GM21723 (cell line): ENCODE measurements at regions not wholly inside any gene's neighbourhood (a gene's known extent, or its start where the extent isn't known, plus 50 kb on each side); places are given as distances from the start of the nearest gene placed in this dataset.
"Not testable (repeated sequence)": the region's sequence is repeated elsewhere in the genome, so short reads cannot be mapped to it uniquely, and the experiment has no call there.

Source experiments
- ATAC-seq: cut with Tn5 transposase; IDR thresholded peaks from one replicate; pipeline ENCODE4 v1.9.1; 2021; ENCODE audit warnings: mild to moderate bottlenecking, moderate library complexity; ENCODE audit not compliant: unreplicated experiment

GRCh38 chr9:90070931-90071660 is 466.3 kb downstream of the GADD45G start:
- ATAC-seq, result no peak

GRCh38 chr9:90073186-90073945 is 468.6 kb downstream of the GADD45G start:
- no peak for ATAC-seq

- no peak for ATAC-seq
These were observed 469.6 kb downstream of the GADD45G start for GRCh38 chr9:90074316-90074962.

GRCh38 chr9:90077598-90077997 is 472.8 kb downstream of the GADD45G start:
- ATAC-seq, result not testable (repeated sequence)

- no peak for ATAC-seq
These were observed 474.2 kb downstream of the GADD45G start for GRCh38 chr9:90078988-90079421.

GRCh38 chr9:90085633-90086032 is 480.8 kb downstream of the GADD45G start:
- ATAC-seq, result no peak

- ATAC-seq, result no peak
These were observed 481.3 kb downstream of the GADD45G start for GRCh38 chr9:90086101-90086511.

GRCh38 chr9:90088434-90088833 is 483.6 kb downstream of the GADD45G start:
- no peak for ATAC-seq

- ATAC-seq, result no peak
These were observed 484.0 kb downstream of the GADD45G start for GRCh38 chr9:90088856-90089255.

GRCh38 chr9:90090997-90091396 is 486.2 kb downstream of the GADD45G start:
- ATAC-seq, result no peak

GRCh38 chr9:90092508-90092907 is 487.7 kb downstream of the GADD45G start:
- ATAC-seq, result no peak

- ATAC-seq, result no peak
These were observed 490.9 kb downstream of the GADD45G start for GRCh38 chr9:90095682-90096081.

GRCh38 chr9:90097237-90097636 is 492.4 kb downstream of the GADD45G start:
- no peak for ATAC-seq

GRCh38 chr9:90098408-90098807 is 493.6 kb downstream of the GADD45G start:
- ATAC-seq, result no peak

GRCh38 chr9:90099262-90099963 is 494.6 kb downstream of the GADD45G start:
- ATAC-seq, result no peak

- ATAC-seq, result no peak
These were observed 495.2 kb downstream of the GADD45G start for GRCh38 chr9:90100014-90100413.

GRCh38 chr9:90102292-90102901 is 497.6 kb downstream of the GADD45G start:
- ATAC-seq, result peak; percentile 96

GRCh38 chr9:90103771-90104170 is 499.0 kb downstream of the GADD45G start:
- ATAC-seq, result no peak

- no peak for ATAC-seq
These were observed 501.0 kb downstream of the GADD45G start for GRCh38 chr9:90105773-90106172.

GRCh38 chr9:90107040-90107725 is 502.4 kb downstream of the GADD45G start:
- no peak for ATAC-seq
